IMR-90 (cell line): ENCODE measurements at regions not wholly inside any gene's neighbourhood (a gene's known extent, or its start where the extent isn't known, plus 50 kb on each side); places are given as distances from the start of the nearest gene placed in this dataset.

Experiments used
- ATAC-seq: fragments of 200-7000 bp; cut with Tn5 transposase; 2 replicates; pipeline ENCODE4 v1.9.1; 2020; ENCODE audit warnings: low read depth, mild to moderate bottlenecking, moderate library complexity
- BruUV-seq: library from RNA; stranded (reverse); fragments of 400-500 nt; replicated peaks from 2 replicates; lab custom pipeline; 2021; lab: Mats Ljungman, UMichigan
- CTCF ChIA-PET: fragments of 300-600 bp; formaldehyde crosslinking; extraction: SDS; loops from one replicate; lab custom pipeline; 2021; ENCODE audit warnings: antibody characterized with exemption; lab: Yijun Ruan, JAX
- POLR2A ChIA-PET: fragments of 300-600 bp; sonication (Branson Sonifier 250); formaldehyde crosslinking; loops from one replicate; lab custom pipeline; 2022; ENCODE audit warnings: antibody characterized with exemption; ENCODE audit not compliant: unreplicated experiment; lab: Charles Lee
- DNase-seq: peaks from one replicate; pipeline ENCODE4 v3.0.0; 2013
- H2AFZ ChIP-seq: replicated peaks from 2 replicates; pipeline ENCODE3; 2013; ENCODE audit warnings: low read length, mild to moderate bottlenecking; ENCODE audit not compliant: poor library complexity
- H2AK5ac ChIP-seq: 2 replicates; pipeline ENCODE4 v1.6.1; 2013; ENCODE audit warnings: low read depth, low read length, inconsistent platforms
- H2AK9ac ChIP-seq: replicated peaks from 2 replicates; pipeline ENCODE3; 2013; ENCODE audit warnings: mild to moderate bottlenecking, low read depth, low read length, moderate library complexity; ENCODE audit not compliant: poor library complexity
- H2BK120ac ChIP-seq: 2 replicates; pipeline ENCODE4 v1.6.1; 2013; ENCODE audit warnings: low read depth, low read length, inconsistent platforms
- H2BK15ac ChIP-seq: 3 replicates; pipeline ENCODE4 v1.6.1; 2013; ENCODE audit warnings: low read depth, low read length, inconsistent platforms
- H2BK20ac ChIP-seq: 2 replicates; pipeline ENCODE4 v1.6.1; 2013; ENCODE audit warnings: low read depth, mild to moderate bottlenecking, inconsistent platforms, low read length, moderate library complexity
- H2BK5ac ChIP-seq: 2 replicates; pipeline ENCODE4 v1.6.1; 2013; ENCODE audit warnings: mild to moderate bottlenecking, low read depth, low read length, inconsistent platforms; ENCODE audit not compliant: poor library complexity, severe bottlenecking
- H3K14ac ChIP-seq: replicated peaks from 2 replicates; pipeline ENCODE4 v1.6.1; 2013; ENCODE audit warnings: low read depth, low read length, inconsistent platforms
- H3K18ac ChIP-seq: 2 replicates; pipeline ENCODE4 v1.6.1; 2013; ENCODE audit warnings: low read depth, low read length, control low read depth
- H3K23ac ChIP-seq: 2 replicates; pipeline ENCODE4 v1.6.1; 2013; ENCODE audit warnings: low read depth, low read length, inconsistent platforms
- H3K27ac ChIP-seq: 2 replicates; pipeline ENCODE4 v1.5.1; 2013; ENCODE audit warnings: mild to moderate bottlenecking, control low read depth, low read length; ENCODE audit not compliant: insufficient read depth
- H3K27me3 ChIP-seq: 2 replicates; pipeline ENCODE4 v1.6.1; 2013; ENCODE audit warnings: low read length; ENCODE audit not compliant: control insufficient read depth, insufficient read depth
- H3K36me3 ChIP-seq: 2 replicates; pipeline ENCODE4 v1.6.1; 2013; ENCODE audit warnings: low read length, mixed read lengths; ENCODE audit not compliant: control insufficient read depth, insufficient read depth
- H3K4ac ChIP-seq: 2 replicates; pipeline ENCODE4 v1.6.1; 2013; ENCODE audit warnings: low read depth, low read length, inconsistent platforms
- H3K4me1 ChIP-seq: 2 replicates; pipeline ENCODE4 v1.6.1; 2013; ENCODE audit warnings: low read length, mixed read lengths; ENCODE audit not compliant: control insufficient read depth, insufficient read depth
- H3K4me2 ChIP-seq: 2 replicates; pipeline ENCODE4 v1.6.1; 2013; ENCODE audit warnings: low read depth, mild to moderate bottlenecking, control low read depth, low read length, moderate library complexity
- H3K4me3 ChIP-seq: 2 replicates; pipeline ENCODE4 v1.5.1; 2013; ENCODE audit warnings: low read depth, mild to moderate bottlenecking, control low read depth, low read length, moderate library complexity; ENCODE audit not compliant: insufficient read depth
- H3K56ac ChIP-seq: 2 replicates; pipeline ENCODE4 v1.6.1; 2013; ENCODE audit warnings: low read length, inconsistent platforms; ENCODE audit not compliant: insufficient read depth; ENCODE audit errors: extremely low read depth
- H3K79me1 ChIP-seq, 2 experiments: 2 replicates each; pipeline ENCODE4 v1.6.1; 2013; ENCODE audit warnings: low read length in 2 of 2, inconsistent platforms in 1 of 2, low read depth in 1 of 2
- H3K9ac ChIP-seq: 2 replicates; pipeline ENCODE4 v1.6.1; 2013; ENCODE audit warnings: low read depth, low read length, control low read depth
- H3K9me1 ChIP-seq: 2 replicates; pipeline ENCODE4 v1.6.1; 2013; ENCODE audit warnings: low read length, inconsistent platforms; ENCODE audit not compliant: insufficient read depth
- H3K9me3 ChIP-seq: 2 replicates; pipeline ENCODE4 v1.6.1; 2013; ENCODE audit warnings: low read length; ENCODE audit not compliant: control insufficient read depth, insufficient read depth
- H4K20me1 ChIP-seq: 2 replicates; pipeline ENCODE4 v1.6.1; 2013; ENCODE audit warnings: low read length, inconsistent platforms; ENCODE audit not compliant: insufficient read depth
- H4K5ac ChIP-seq: 2 replicates; pipeline ENCODE4 v1.6.1; 2013; ENCODE audit warnings: mild to moderate bottlenecking, low read depth, low read length, control low read depth
- H4K8ac ChIP-seq, 2 experiments: 2 replicates each; pipeline ENCODE4 v1.6.1; 2013; ENCODE audit warnings: low read depth in 2 of 2, low read length in 2 of 2, control low read depth in 1 of 2, inconsistent platforms in 1 of 2
- H4K91ac ChIP-seq: 2 replicates; pipeline ENCODE4 v1.6.1; 2013; ENCODE audit warnings: low read depth, low read length, inconsistent platforms; ENCODE audit not compliant: insufficient read depth
- BHLHE40 ChIP-seq: fragments of 150-350 bp; IDR thresholded peaks from 2 replicates; pipeline ENCODE4 v1.6.1; 2016; ENCODE audit warnings: mild to moderate bottlenecking, low read depth, low read length
- CEBPB ChIP-seq: IDR thresholded peaks from 2 replicates; pipeline ENCODE4 v1.6.1; 2012; ENCODE audit warnings: low read depth, low read length, improper control_type of control experiment
- CHD1 ChIP-seq: IDR thresholded peaks from 2 replicates; pipeline ENCODE4 v1.6.1; 2012; ENCODE audit warnings: low read depth, low read length, improper control_type of control experiment
- FOS ChIP-seq: fragments of 150-350 bp; IDR thresholded peaks from 2 replicates; pipeline ENCODE4 v1.6.1; 2016; ENCODE audit warnings: low read depth, low read length
- MAFK ChIP-seq: IDR thresholded peaks from 2 replicates; pipeline ENCODE4 v1.6.1; 2012; ENCODE audit warnings: low read depth, low read length, improper control_type of control experiment
- MXI1 ChIP-seq: IDR thresholded peaks from 2 replicates; pipeline ENCODE4 v1.6.1; 2012; ENCODE audit warnings: low read depth, mild to moderate bottlenecking, low read length, moderate library complexity, borderline replicate concordance
- NFE2L2 ChIP-seq: fragments of 150-350 bp; IDR thresholded peaks from 2 replicates; pipeline ENCODE4 v1.6.1; 2016; ENCODE audit warnings: low read depth, mild to moderate bottlenecking, low read length
- POLR2A ChIP-seq: IDR thresholded peaks from 2 replicates; pipeline ENCODE4 v1.6.1; 2012; ENCODE audit warnings: mild to moderate bottlenecking, low read depth, low read length
- RAD21 ChIP-seq: IDR thresholded peaks from 2 replicates; pipeline ENCODE4 v1.6.1; 2012; ENCODE audit warnings: low read length, improper control_type of control experiment
- RFX5 ChIP-seq: IDR thresholded peaks from 2 replicates; pipeline ENCODE4 v1.8.0; 2012; ENCODE audit warnings: low read depth, mild to moderate bottlenecking, low read length, moderate library complexity
- SMC3 ChIP-seq: fragments of 150-350 bp; IDR thresholded peaks from 2 replicates; pipeline ENCODE4 v1.6.1; 2016; ENCODE audit warnings: low read depth, mild to moderate bottlenecking, antibody characterized with exemption, low read length, moderate library complexity
- WGBS, 2 experiments: methylation state at CpG; one replicate each; pipeline versions ENCODE4 v1.1.5 to v1.1.7; 2013; ENCODE audit warnings: missing lambda C conversion rate in 2 of 2; ENCODE audit not compliant: insufficient read length in 1 of 2; ENCODE audit errors: extremely low coverage in 2 of 2; 5-methylcytosine and 5-hydroxymethylcytosine counted together
- dilution Hi-C: fragments of 300-500 bp; cut with HindIII; formaldehyde crosslinking; loops from one replicate; pipeline ENCODE4 v1.14.3; 2018; ENCODE audit warnings: low sequenced_read_pairs; ENCODE audit not compliant: unreplicated experiment
- in situ Hi-C: fragments of 300-500 bp; cut with MboI; formaldehyde crosslinking; loops from 3 replicates; pipeline ENCODE4 v1.14.3; 2019; ENCODE audit warnings: low sequenced_read_pairs, inconsistent platforms, mixed read lengths
- intact Hi-C: fragments of 100-400 bp; cut with micrococcal nuclease; formaldehyde crosslinking; loops from 2 replicates; pipeline ENCODE4 v1.10.0; 2022
- TF ChIP-seq, protein P1 (sequence below): conservative IDR thresholded peaks from 2 replicates; pipeline ENCODE4 v1.5.1; 2012; ENCODE audit warnings: mild to moderate bottlenecking, low read depth, low read length, improper control_type of control experiment
- TF ChIP-seq, protein P2 (sequence below): fragments of 150-350 bp; IDR thresholded peaks from 2 replicates; pipeline ENCODE4 v1.6.1; 2016; ENCODE audit warnings: low read depth, mild to moderate bottlenecking, low read length, moderate library complexity, borderline replicate concordance
- TF ChIP-seq, protein P3 (sequence below): fragments of 150-350 bp; IDR thresholded peaks from 2 replicates; pipeline ENCODE4 v1.6.1; 2017; ENCODE audit warnings: mild to moderate bottlenecking, antibody characterized with exemption, low read length, low read depth

DNA sequence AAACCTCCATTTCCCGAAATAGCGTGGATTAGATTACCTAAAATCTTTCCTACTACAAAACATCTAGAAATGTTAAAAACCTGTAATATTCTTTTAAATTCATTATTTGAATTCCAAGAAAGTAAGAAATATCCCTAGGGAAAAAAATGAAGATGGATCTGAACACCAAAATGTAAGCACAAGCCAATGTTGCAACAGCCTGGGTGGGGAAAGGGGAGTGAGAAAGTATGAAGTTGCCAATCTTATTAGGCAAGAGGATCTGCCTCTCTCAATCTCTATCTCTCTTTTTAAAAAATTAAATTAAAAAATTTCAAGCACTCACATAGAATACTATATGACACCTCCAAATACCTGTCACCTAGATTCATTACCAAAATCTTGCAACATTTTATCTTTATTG, 74.9 kb upstream of the IRF2BP2 start:
- H3K9me1 ChIP-seq: 0 out of 2 replicates have a peak, but pooled peaks cover 3% of the 10 kb centered on the region
- no peak overlapping the region for H3K4ac ChIP-seq
- no peaks in the 10 kb centered on the region for H3K9me3 ChIP-seq
- H3K4me2 ChIP-seq: no peak overlapping the region
- CTCF ChIA-PET: no interaction called here
- POLR2A ChIA-PET: no interaction called here
- peaks cover 2% of the 10 kb centered on the region; the same call in 1 of the 2 replicates for H3K4me1 ChIP-seq
- no peak overlapping the region for H2AK9ac ChIP-seq
- no peak overlapping the region for H3K9ac ChIP-seq
- H3K27ac ChIP-seq: no peak overlapping the region
- H3K14ac ChIP-seq: no peak overlapping the region
- H4K5ac ChIP-seq: no peak overlapping the region
- H3K36me3 ChIP-seq: no peaks in the 10 kb centered on the region
- no peak overlapping the region for H3K4me3 ChIP-seq
- no peak for TF ChIP-seq CEBPB
- TF ChIP-seq, protein P1, sequence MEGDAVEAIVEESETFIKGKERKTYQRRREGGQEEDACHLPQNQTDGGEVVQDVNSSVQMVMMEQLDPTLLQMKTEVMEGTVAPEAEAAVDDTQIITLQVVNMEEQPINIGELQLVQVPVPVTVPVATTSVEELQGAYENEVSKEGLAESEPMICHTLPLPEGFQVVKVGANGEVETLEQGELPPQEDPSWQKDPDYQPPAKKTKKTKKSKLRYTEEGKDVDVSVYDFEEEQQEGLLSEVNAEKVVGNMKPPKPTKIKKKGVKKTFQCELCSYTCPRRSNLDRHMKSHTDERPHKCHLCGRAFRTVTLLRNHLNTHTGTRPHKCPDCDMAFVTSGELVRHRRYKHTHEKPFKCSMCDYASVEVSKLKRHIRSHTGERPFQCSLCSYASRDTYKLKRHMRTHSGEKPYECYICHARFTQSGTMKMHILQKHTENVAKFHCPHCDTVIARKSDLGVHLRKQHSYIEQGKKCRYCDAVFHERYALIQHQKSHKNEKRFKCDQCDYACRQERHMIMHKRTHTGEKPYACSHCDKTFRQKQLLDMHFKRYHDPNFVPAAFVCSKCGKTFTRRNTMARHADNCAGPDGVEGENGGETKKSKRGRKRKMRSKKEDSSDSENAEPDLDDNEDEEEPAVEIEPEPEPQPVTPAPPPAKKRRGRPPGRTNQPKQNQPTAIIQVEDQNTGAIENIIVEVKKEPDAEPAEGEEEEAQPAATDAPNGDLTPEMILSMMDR: no peak
- TF ChIP-seq RFX5: no peak
- no peak for TF ChIP-seq FOS
- TF ChIP-seq, protein P2, sequence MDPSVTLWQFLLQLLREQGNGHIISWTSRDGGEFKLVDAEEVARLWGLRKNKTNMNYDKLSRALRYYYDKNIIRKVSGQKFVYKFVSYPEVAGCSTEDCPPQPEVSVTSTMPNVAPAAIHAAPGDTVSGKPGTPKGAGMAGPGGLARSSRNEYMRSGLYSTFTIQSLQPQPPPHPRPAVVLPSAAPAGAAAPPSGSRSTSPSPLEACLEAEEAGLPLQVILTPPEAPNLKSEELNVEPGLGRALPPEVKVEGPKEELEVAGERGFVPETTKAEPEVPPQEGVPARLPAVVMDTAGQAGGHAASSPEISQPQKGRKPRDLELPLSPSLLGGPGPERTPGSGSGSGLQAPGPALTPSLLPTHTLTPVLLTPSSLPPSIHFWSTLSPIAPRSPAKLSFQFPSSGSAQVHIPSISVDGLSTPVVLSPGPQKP: no peak
- no peak for TF ChIP-seq MAFK
- no peak for TF ChIP-seq SMC3
- no peak for TF ChIP-seq MXI1
- TF ChIP-seq, protein P3, sequence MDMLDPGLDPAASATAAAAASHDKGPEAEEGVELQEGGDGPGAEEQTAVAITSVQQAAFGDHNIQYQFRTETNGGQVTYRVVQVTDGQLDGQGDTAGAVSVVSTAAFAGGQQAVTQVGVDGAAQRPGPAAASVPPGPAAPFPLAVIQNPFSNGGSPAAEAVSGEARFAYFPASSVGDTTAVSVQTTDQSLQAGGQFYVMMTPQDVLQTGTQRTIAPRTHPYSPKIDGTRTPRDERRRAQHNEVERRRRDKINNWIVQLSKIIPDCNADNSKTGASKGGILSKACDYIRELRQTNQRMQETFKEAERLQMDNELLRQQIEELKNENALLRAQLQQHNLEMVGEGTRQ: no peak
- no peak for TF ChIP-seq BHLHE40
- TF ChIP-seq POLR2A: no peak
- TF ChIP-seq RAD21: no peak
- no peak for TF ChIP-seq NFE2L2
- TF ChIP-seq CHD1: no peak
- ATAC-seq (no peak), DNase-seq (no peak)
- H2AFZ ChIP-seq: no peak overlapping the region
- no peak overlapping the region for H4K91ac ChIP-seq
- H2BK20ac ChIP-seq: no peak overlapping the region
- no peak overlapping the region for H3K56ac ChIP-seq
- no peak overlapping the region for H3K18ac ChIP-seq
- H3K23ac ChIP-seq: no peak overlapping the region
- no peak overlapping the region for H2BK5ac ChIP-seq
- H2BK15ac ChIP-seq: no peak overlapping the region
- dilution Hi-C loops: no loop called here
- no peaks in the 10 kb centered on the region for H3K79me1 ChIP-seq
- BruUV-seq: no TSS peak
- WGBS, 2 experiments: no CpG with 5 or more reads among the region's 2 CpGs
- no peak overlapping the region for H2BK120ac ChIP-seq
- no peaks in the 10 kb centered on the region for H4K20me1 ChIP-seq
- no peak overlapping the region for H4K8ac ChIP-seq
- intact Hi-C loops: loop anchor here (5.0 kb wide), 1 partner anchor 43 kb away; no protein-coding TSS in a partner anchor
- no peaks in the 10 kb centered on the region; the same call in 1 of the 2 replicates for H3K27me3 ChIP-seq
- H2AK5ac ChIP-seq: no peak overlapping the region
- in situ Hi-C loops: no loop called here
